ENCODE measurements at regions not wholly inside any gene's neighbourhood (a gene's known extent, or its start where the extent isn't known, plus 50 kb on each side); places are given as distances from the start of the nearest gene placed in this dataset.
"Not testable (repeated sequence)": the region's sequence is repeated elsewhere in the genome, so short reads cannot be mapped to it uniquely, and the experiment has no call there.

GRCh38 chr5:2829239-2829638 is 77.8 kb upstream of the IRX2 start:
- no peaks in the 10 kb centered on the region for H3K36me3 ChIP-seq (ENCODE audit: insufficient read depth, low read length)
- no peak overlapping the region for H2AFZ ChIP-seq (ENCODE audit: low read depth, low read length)
- peaks cover 11% of the 10 kb centered on the region for H3K4me1 ChIP-seq (ENCODE audit: insufficient read depth, low read length)
- no peak overlapping the region for H3K4me3 ChIP-seq (ENCODE audit: low read length)
- no peaks in the 10 kb centered on the region for H3K9me3 ChIP-seq (ENCODE audit: low read length)
- no peaks in the 10 kb centered on the region for H3K27me3 ChIP-seq (ENCODE audit: insufficient read depth, low read length)

GRCh38 chr5:2818936-2819335 is 67.5 kb upstream of the IRX2 start:
- Histone ChIP-seq H3K9me3 (ENCODE audit: low read length) (no peaks in the 10 kb centered on the region), H3K4me1 (ENCODE audit: insufficient read depth, low read length) (no peaks in the 10 kb centered on the region), H2AFZ (ENCODE audit: low read depth, low read length) (no peak overlapping the region), H3K36me3 (ENCODE audit: insufficient read depth, low read length) (no peaks in the 10 kb centered on the region), H3K4me3 (ENCODE audit: low read length) (no peak overlapping the region), H3K27me3 (ENCODE audit: insufficient read depth, low read length) (no peaks in the 10 kb centered on the region)

GRCh38 chr5:2817031-2817603 is 65.6 kb upstream of the IRX2 start:
- H3K4me3 ChIP-seq (ENCODE audit: low read length) = no peak overlapping the region
- H3K9me3 ChIP-seq (ENCODE audit: low read length) = no peaks in the 10 kb centered on the region
- H3K36me3 ChIP-seq (ENCODE audit: insufficient read depth, low read length) = no peaks in the 10 kb centered on the region
- H3K4me1 ChIP-seq (ENCODE audit: insufficient read depth, low read length) = no peaks in the 10 kb centered on the region
- H3K27me3 ChIP-seq (ENCODE audit: insufficient read depth, low read length) = no peaks in the 10 kb centered on the region
- H2AFZ ChIP-seq (ENCODE audit: low read depth, low read length) = no peak overlapping the region

GRCh38 chr5:2813678-2814077 is 62.2 kb upstream of the IRX2 start:
- H3K4me3 ChIP-seq (ENCODE audit: low read length) = no peak overlapping the region
- no peak overlapping the region for H2AFZ ChIP-seq (ENCODE audit: low read depth, low read length)
- no peaks in the 10 kb centered on the region for H3K36me3 ChIP-seq (ENCODE audit: insufficient read depth, low read length)
- H3K27me3 ChIP-seq (ENCODE audit: insufficient read depth, low read length) = no peaks in the 10 kb centered on the region
- no peaks in the 10 kb centered on the region for H3K4me1 ChIP-seq (ENCODE audit: insufficient read depth, low read length)
- no peaks in the 10 kb centered on the region for H3K9me3 ChIP-seq (ENCODE audit: low read length)

GRCh38 chr5:2810644-2811043 is 59.2 kb upstream of the IRX2 start:
- Histone ChIP-seq H3K36me3 (ENCODE audit: insufficient read depth, low read length) (no peaks in the 10 kb centered on the region), H3K4me3 (ENCODE audit: low read length) (no peak overlapping the region), H3K27me3 (ENCODE audit: insufficient read depth, low read length) (no peaks in the 10 kb centered on the region), H3K4me1 (ENCODE audit: insufficient read depth, low read length) (no peaks in the 10 kb centered on the region), H3K9me3 (ENCODE audit: low read length) (no peaks in the 10 kb centered on the region), H2AFZ (ENCODE audit: low read depth, low read length) (no peak overlapping the region)

GRCh38 chr5:2807244-2807643 is 55.8 kb upstream of the IRX2 start:
- H3K9me3 ChIP-seq (ENCODE audit: low read length); H3K27me3 ChIP-seq (ENCODE audit: insufficient read depth, low read length); H3K4me3 ChIP-seq (ENCODE audit: low read length): not testable (repeated sequence)

GRCh38 chr5:2806176-2806575 is 54.7 kb upstream of the IRX2 start:
- H3K4me1 ChIP-seq (ENCODE audit: insufficient read depth, low read length) = no peaks in the 10 kb centered on the region
- H2AFZ ChIP-seq (ENCODE audit: low read depth, low read length) = no peak overlapping the region
- H3K36me3 ChIP-seq (ENCODE audit: insufficient read depth, low read length) = no peaks in the 10 kb centered on the region
- H3K9me3 ChIP-seq (ENCODE audit: low read length) = peaks cover 2% of the 10 kb centered on the region
- no peak overlapping the region for H3K4me3 ChIP-seq (ENCODE audit: low read length)
- no peaks in the 10 kb centered on the region for H3K27me3 ChIP-seq (ENCODE audit: insufficient read depth, low read length)

More at GRCh38 chr5:2807244-2807643, 55.8 kb upstream of the IRX2 start:
- H3K4me1 ChIP-seq (ENCODE audit: insufficient read depth, low read length); H3K36me3 ChIP-seq (ENCODE audit: insufficient read depth, low read length); H2AFZ ChIP-seq (ENCODE audit: low read depth, low read length): not testable (repeated sequence)

GRCh38 chr5:2805080-2805479 is 53.6 kb upstream of the IRX2 start:
- Histone ChIP-seq H3K4me1 (ENCODE audit: insufficient read depth, low read length) (no peaks in the 10 kb centered on the region), H3K27me3 (ENCODE audit: insufficient read depth, low read length) (no peaks in the 10 kb centered on the region), H2AFZ (ENCODE audit: low read depth, low read length) (no peak overlapping the region), H3K36me3 (ENCODE audit: insufficient read depth, low read length) (no peaks in the 10 kb centered on the region), H3K9me3 (ENCODE audit: low read length) (peaks cover 2% of the 10 kb centered on the region), H3K4me3 (ENCODE audit: low read length) (no peak overlapping the region)

- H3K9me3 ChIP-seq (ENCODE audit: low read length) = peaks cover 2% of the 10 kb centered on the region
- no peak overlapping the region for H3K4me3 ChIP-seq (ENCODE audit: low read length)
- H3K36me3 ChIP-seq (ENCODE audit: insufficient read depth, low read length) = no peaks in the 10 kb centered on the region
- H3K4me1 ChIP-seq (ENCODE audit: insufficient read depth, low read length) = no peaks in the 10 kb centered on the region
- no peak overlapping the region for H2AFZ ChIP-seq (ENCODE audit: low read depth, low read length)
- no peaks in the 10 kb centered on the region for H3K27me3 ChIP-seq (ENCODE audit: insufficient read depth, low read length)
These were observed 52.3 kb upstream of the IRX2 start for GRCh38 chr5:2803751-2804150.

GRCh38 chr5:2802693-2803365 is 51.4 kb upstream of the IRX2 start:
- H3K9me3 ChIP-seq (ENCODE audit: low read length) = peaks cover 2% of the 10 kb centered on the region
- H2AFZ ChIP-seq (ENCODE audit: low read depth, low read length) = no peak overlapping the region
- no peaks in the 10 kb centered on the region for H3K4me1 ChIP-seq (ENCODE audit: insufficient read depth, low read length)

GRCh38 chr5:2801577-2802525 is 50.4 kb upstream of the IRX2 start:
- H3K9me3 ChIP-seq (ENCODE audit: low read length) = peaks cover 2% of the 10 kb centered on the region
- no peaks in the 10 kb centered on the region for H3K4me1 ChIP-seq (ENCODE audit: insufficient read depth, low read length)
- H3K27me3 ChIP-seq (ENCODE audit: insufficient read depth, low read length) = no peaks in the 10 kb centered on the region
- H2AFZ ChIP-seq (ENCODE audit: low read depth, low read length) = no peak overlapping the region
- no peaks in the 10 kb centered on the region for H3K36me3 ChIP-seq (ENCODE audit: insufficient read depth, low read length)
- H3K4me3 ChIP-seq (ENCODE audit: low read length) = no peak overlapping the region

More at GRCh38 chr5:2802693-2803365, 51.4 kb upstream of the IRX2 start:
- Histone ChIP-seq H3K27me3 (ENCODE audit: insufficient read depth, low read length) (no peaks in the 10 kb centered on the region), H3K4me3 (ENCODE audit: low read length) (no peak overlapping the region), H3K36me3 (ENCODE audit: insufficient read depth, low read length) (no peaks in the 10 kb centered on the region)

All from neuron (in vitro differentiated cells).